RWPE2 (cell line): ENCODE measurements at regions not wholly inside any gene's neighbourhood (a gene's known extent, or its start where the extent isn't known, plus 50 kb on each side); places are given as distances from the start of the nearest gene placed in this dataset.

Source experiments
- ATAC-seq: fragments of 200-7000 bp; cut with Tn5 transposase; 3 replicates; pipeline ENCODE4 v1.9.1; 2021; ENCODE audit warnings: low read depth
- DNase-seq: peaks from one replicate; pipeline ENCODE4 v3.0.0-alpha.2; 2020; ENCODE audit warnings: low spot score
- H3K27ac ChIP-seq: fragments of 450-650 bp; 2 replicates; pipeline ENCODE4 v1.5.1; 2017; ENCODE audit warnings: mild to moderate bottlenecking; ENCODE audit not compliant: poor library complexity, severe bottlenecking
- H3K27me3 ChIP-seq: fragments of 250-450 bp; sonication (Bioruptor Pico); 2 replicates; pipeline ENCODE4 v1.5.1; 2021; ENCODE audit warnings: mild to moderate bottlenecking, moderate library complexity; ENCODE audit not compliant: insufficient read depth, poor library complexity, severe bottlenecking
- H3K36me3 ChIP-seq: fragments of 250-450 bp; sonication (Bioruptor Pico); 2 replicates; pipeline ENCODE4 v1.5.1; 2020; ENCODE audit warnings: low read depth, mild to moderate bottlenecking, moderate library complexity
- H3K4me1 ChIP-seq: fragments of 250-450 bp; sonication (Bioruptor Pico); 2 replicates; pipeline ENCODE4 v1.5.1; 2021; ENCODE audit warnings: mild to moderate bottlenecking, moderate library complexity; ENCODE audit not compliant: insufficient read depth, poor library complexity, severe bottlenecking
- H3K4me3 ChIP-seq: fragments of 250-450 bp; sonication (Bioruptor Pico); 2 replicates; pipeline ENCODE4 v1.5.1; 2021; ENCODE audit warnings: mild to moderate bottlenecking, moderate library complexity; ENCODE audit not compliant: severe bottlenecking
- H3K9me3 ChIP-seq: fragments of 250-450 bp; sonication (Bioruptor Pico); 2 replicates; pipeline ENCODE4 v1.5.1; 2021; ENCODE audit warnings: mild to moderate bottlenecking, moderate library complexity; ENCODE audit not compliant: severe bottlenecking
- CTCF ChIP-seq: fragments of 450-650 bp; IDR thresholded peaks from one replicate; pipeline ENCODE4 v1.5.1; 2017; ENCODE audit warnings: mild to moderate bottlenecking, moderate library complexity; ENCODE audit not compliant: poor library complexity, severe bottlenecking

DNA sequence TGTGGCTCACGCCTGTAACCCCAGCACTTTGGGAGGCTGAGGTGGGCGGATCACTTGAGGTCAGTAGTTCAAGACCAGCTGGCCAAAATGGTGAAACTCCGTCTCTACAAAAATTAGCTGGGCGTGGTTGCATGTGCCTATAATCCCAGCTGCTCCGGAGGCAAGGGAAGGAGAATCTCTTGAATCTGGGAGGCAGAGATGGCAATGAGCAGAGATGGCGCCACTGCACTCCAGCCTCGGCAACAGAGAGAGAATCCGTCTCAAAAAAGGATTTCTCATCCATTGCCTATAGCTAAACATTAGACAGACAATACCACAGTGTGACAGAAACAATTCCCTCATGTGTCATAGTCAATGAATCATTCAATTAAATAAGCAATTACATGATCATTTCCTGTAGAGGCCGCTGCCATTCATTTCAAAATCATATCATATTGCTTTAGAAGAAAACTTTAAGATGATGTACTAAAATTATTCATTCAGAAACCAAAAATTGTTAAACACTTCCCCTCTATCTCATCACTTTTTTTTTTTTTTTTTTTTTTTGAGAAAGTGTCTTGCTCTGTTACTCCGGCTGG, 69.5 kb upstream of the TGIF1 start:
- Histone ChIP-seq H3K27me3 (no peaks in the 10 kb centered on the region), H3K36me3 (no peaks in the 10 kb centered on the region), H3K4me1 (peaks cover 9% of the 10 kb centered on the region), H3K4me3 (no peak overlapping the region), H3K27ac (peak overlapping the region; percentile 41), H3K9me3 (no peaks in the 10 kb centered on the region)
- DNase-seq (no peak), ATAC-seq (peak; percentile 83)
- TF ChIP-seq CTCF = peak; percentile 46

- Histone ChIP-seq H3K4me3 (no peak overlapping the region), H3K36me3 (no peaks in the 10 kb centered on the region), H3K9me3 (no peaks in the 10 kb centered on the region), H3K27ac (no peak overlapping the region), H3K27me3 (no peaks in the 10 kb centered on the region), H3K4me1 (peaks cover 9% of the 10 kb centered on the region)
- DNase-seq (no peak), ATAC-seq (no peak)
- no peak for TF ChIP-seq CTCF
These were observed 66.5 kb upstream of the TGIF1 start for GRCh38 chr18:3383381-3383915.

DNA sequence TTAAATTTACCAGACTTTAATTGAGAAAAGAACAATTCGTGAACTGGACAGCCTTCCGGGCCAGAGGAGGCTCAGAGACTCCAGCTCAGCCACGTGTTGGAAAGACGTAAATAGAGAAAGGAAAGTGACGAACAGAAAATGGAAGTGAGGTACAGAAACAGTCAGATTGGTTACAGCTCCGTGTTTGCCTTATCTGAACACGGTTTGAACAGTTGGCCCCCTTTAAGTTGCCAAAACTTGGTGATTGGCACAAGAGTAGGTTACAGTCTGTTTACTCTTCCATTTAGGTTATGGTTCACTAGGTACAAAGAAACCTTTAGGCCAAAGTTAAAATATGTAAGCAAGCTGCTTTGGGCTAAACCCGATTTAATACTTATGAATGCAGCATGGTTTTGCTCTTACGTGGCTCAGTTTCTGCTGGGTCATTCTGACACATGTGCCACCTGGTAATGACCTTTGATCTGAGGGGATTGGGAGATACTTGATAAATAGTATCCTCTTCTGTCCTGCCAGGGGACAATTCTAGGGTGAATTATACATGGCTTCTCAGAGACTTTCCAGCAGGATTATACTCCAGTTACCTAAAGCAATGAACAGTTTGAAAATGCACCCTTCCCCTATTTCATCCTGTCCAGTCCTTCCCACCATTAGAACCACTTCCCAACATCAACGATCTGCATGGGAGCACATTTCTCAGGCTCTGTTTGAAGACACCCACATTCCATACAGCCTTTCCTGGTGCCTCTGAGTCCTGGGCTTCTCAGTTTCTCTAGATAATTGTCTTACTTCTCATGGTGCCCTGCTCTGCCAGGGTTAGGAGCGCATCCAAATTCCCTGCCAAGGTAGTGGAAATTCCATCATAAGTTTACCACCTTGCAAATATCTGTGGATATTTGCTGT, 65.1 kb upstream of the TGIF1 start:
- ATAC-seq (no peak), DNase-seq (no peak)
- H3K4me3 ChIP-seq = no peak overlapping the region
- no peaks in the 10 kb centered on the region for H3K36me3 ChIP-seq
- H3K27me3 ChIP-seq = no peaks in the 10 kb centered on the region
- no peak overlapping the region for H3K27ac ChIP-seq
- peaks cover 2% of the 10 kb centered on the region for H3K9me3 ChIP-seq
- H3K4me1 ChIP-seq = peaks cover 8% of the 10 kb centered on the region
- TF ChIP-seq CTCF = no peak

GRCh38 chr18:3388323-3388722, 61.6 kb upstream of the TGIF1 start:
- no peak for TF ChIP-seq CTCF
- Histone ChIP-seq H3K36me3 (no peaks in the 10 kb centered on the region), H3K9me3 (peaks cover 2% of the 10 kb centered on the region), H3K27me3 (no peaks in the 10 kb centered on the region), H3K4me1 (no peaks in the 10 kb centered on the region), H3K27ac (no peak overlapping the region), H3K4me3 (no peak overlapping the region)
- ATAC-seq = no peak
- no peak for DNase-seq
